RPMI7951 (cell line): ENCODE measurements at regions not wholly inside any gene's neighbourhood (a gene's known extent, or its start where the extent isn't known, plus 50 kb on each side); places are given as distances from the start of the nearest gene placed in this dataset.

Experiments
- DNase-seq: peaks from one replicate; pipeline ENCODE4 v3.0.0-alpha.2; 2012; ENCODE audit warnings: low read depth

GRCh38 chr1:117260761-117261423, 50.2 kb upstream of the VTCN1 start:
- no peak for DNase-seq
